ENCODE measurements at regions not wholly inside any gene's neighbourhood (a gene's known extent, or its start where the extent isn't known, plus 50 kb on each side); places are given as distances from the start of the nearest gene placed in this dataset.

GRCh38 chr13:34667286-34668218 is 274.5 kb upstream of the NBEA start:
- Histone ChIP-seq H3K36me3 (ENCODE audit: insufficient read depth, low read length) (no peaks in the 10 kb centered on the region), H3K4me1 (ENCODE audit: insufficient read depth, low read length) (no peaks in the 10 kb centered on the region), H3K9ac (ENCODE audit: low read depth, low read length) (no peak overlapping the region), H3K9me3 (ENCODE audit: insufficient read depth, low read depth, low read length) (no peaks in the 10 kb centered on the region), H3K27ac (ENCODE audit: low read depth, low read length) (no peak overlapping the region), H3K4me3 (ENCODE audit: low read length) (no peak overlapping the region), H3K27me3 (ENCODE audit: insufficient read depth, low read length) (no peaks in the 10 kb centered on the region)
- WGBS: 97% methylated on average over 9 of the region's 11 CpGs

- Histone ChIP-seq H3K9ac (ENCODE audit: low read depth, low read length) (no peak overlapping the region), H3K4me1 (ENCODE audit: insufficient read depth, low read length) (no peaks in the 10 kb centered on the region), H3K27ac (ENCODE audit: low read depth, low read length) (no peak overlapping the region), H3K9me3 (ENCODE audit: insufficient read depth, low read depth, low read length) (no peaks in the 10 kb centered on the region), H3K36me3 (ENCODE audit: insufficient read depth, low read length) (no peaks in the 10 kb centered on the region), H3K4me3 (ENCODE audit: low read length) (no peak overlapping the region), H3K27me3 (ENCODE audit: insufficient read depth, low read length) (no peaks in the 10 kb centered on the region)
Observed at GRCh38 chr13:34671137-34671536, 270.9 kb upstream of the NBEA start.

GRCh38 chr13:34672631-34673030 is 269.4 kb upstream of the NBEA start:
- no peak overlapping the region for H3K4me3 ChIP-seq (ENCODE audit: low read length)
- no peaks in the 10 kb centered on the region for H3K4me1 ChIP-seq (ENCODE audit: insufficient read depth, low read length)
- no peak overlapping the region for H3K27ac ChIP-seq (ENCODE audit: low read depth, low read length)
- no peak overlapping the region for H3K9ac ChIP-seq (ENCODE audit: low read depth, low read length)
- WGBS: 59% methylated on average over 3 of the region's 3 CpGs
- no peaks in the 10 kb centered on the region for H3K9me3 ChIP-seq (ENCODE audit: insufficient read depth, low read depth, low read length)
- H3K36me3 ChIP-seq (ENCODE audit: insufficient read depth, low read length): no peaks in the 10 kb centered on the region
- no peaks in the 10 kb centered on the region for H3K27me3 ChIP-seq (ENCODE audit: insufficient read depth, low read length)

- no peaks in the 10 kb centered on the region for H3K9me3 ChIP-seq (ENCODE audit: insufficient read depth, low read depth, low read length)
- H3K36me3 ChIP-seq (ENCODE audit: insufficient read depth, low read length): no peaks in the 10 kb centered on the region
- H3K4me1 ChIP-seq (ENCODE audit: insufficient read depth, low read length): no peaks in the 10 kb centered on the region
- H3K27ac ChIP-seq (ENCODE audit: low read depth, low read length): no peak overlapping the region
- H3K27me3 ChIP-seq (ENCODE audit: insufficient read depth, low read length): no peaks in the 10 kb centered on the region
- WGBS: 84% methylated on average over 2 of the region's 2 CpGs
- no peak overlapping the region for H3K4me3 ChIP-seq (ENCODE audit: low read length)
- no peak overlapping the region for H3K9ac ChIP-seq (ENCODE audit: low read depth, low read length)
Observed at GRCh38 chr13:34675626-34676025, 266.4 kb upstream of the NBEA start.

GRCh38 chr13:34678154-34678553 is 263.9 kb upstream of the NBEA start:
- Histone ChIP-seq H3K9me3 (ENCODE audit: insufficient read depth, low read depth, low read length) (no peaks in the 10 kb centered on the region), H3K4me3 (ENCODE audit: low read length) (no peak overlapping the region)
- 97% methylated on average over 2 of the region's 2 CpGs for WGBS

GRCh38 chr13:34681405-34681955 is 260.6 kb upstream of the NBEA start:
- no peak overlapping the region for H3K27ac ChIP-seq (ENCODE audit: low read depth, low read length)
- 98% methylated on average over 2 of the region's 4 CpGs for WGBS
- no peaks in the 10 kb centered on the region for H3K4me1 ChIP-seq (ENCODE audit: insufficient read depth, low read length)

More at GRCh38 chr13:34678154-34678553, 263.9 kb upstream of the NBEA start:
- Histone ChIP-seq H3K36me3 (ENCODE audit: insufficient read depth, low read length) (no peaks in the 10 kb centered on the region), H3K4me1 (ENCODE audit: insufficient read depth, low read length) (no peaks in the 10 kb centered on the region), H3K9ac (ENCODE audit: low read depth, low read length) (no peak overlapping the region), H3K27me3 (ENCODE audit: insufficient read depth, low read length) (no peaks in the 10 kb centered on the region), H3K27ac (ENCODE audit: low read depth, low read length) (no peak overlapping the region)

GRCh38 chr13:34695063-34695462 is 247.0 kb upstream of the NBEA start:
- no peak overlapping the region for H3K4me3 ChIP-seq (ENCODE audit: low read length)

More at GRCh38 chr13:34681405-34681955, 260.6 kb upstream of the NBEA start:
- no peaks in the 10 kb centered on the region for H3K36me3 ChIP-seq (ENCODE audit: insufficient read depth, low read length)
- H3K4me3 ChIP-seq (ENCODE audit: low read length): no peak overlapping the region
- H3K9me3 ChIP-seq (ENCODE audit: insufficient read depth, low read depth, low read length): no peaks in the 10 kb centered on the region
- no peak overlapping the region for H3K9ac ChIP-seq (ENCODE audit: low read depth, low read length)
- no peaks in the 10 kb centered on the region for H3K27me3 ChIP-seq (ENCODE audit: insufficient read depth, low read length)

GRCh38 chr13:34696296-34696695 is 245.8 kb upstream of the NBEA start:
- Histone ChIP-seq H3K9me3 (ENCODE audit: insufficient read depth, low read depth, low read length) (no peaks in the 10 kb centered on the region), H3K4me3 (ENCODE audit: low read length) (no peak overlapping the region), H3K4me1 (ENCODE audit: insufficient read depth, low read length) (no peaks in the 10 kb centered on the region), H3K27ac (ENCODE audit: low read depth, low read length) (no peak overlapping the region), H3K36me3 (ENCODE audit: insufficient read depth, low read length) (no peaks in the 10 kb centered on the region), H3K9ac (ENCODE audit: low read depth, low read length) (no peak overlapping the region), H3K27me3 (ENCODE audit: insufficient read depth, low read length) (no peaks in the 10 kb centered on the region)
- 93% methylated on average over 5 of the region's 5 CpGs for WGBS

More at GRCh38 chr13:34695063-34695462, 247.0 kb upstream of the NBEA start:
- WGBS: 93% methylated on average over 2 of the region's 2 CpGs
- Histone ChIP-seq H3K27me3 (ENCODE audit: insufficient read depth, low read length) (no peaks in the 10 kb centered on the region), H3K9me3 (ENCODE audit: insufficient read depth, low read depth, low read length) (no peaks in the 10 kb centered on the region), H3K27ac (ENCODE audit: low read depth, low read length) (no peak overlapping the region), H3K4me1 (ENCODE audit: insufficient read depth, low read length) (no peaks in the 10 kb centered on the region), H3K9ac (ENCODE audit: low read depth, low read length) (no peak overlapping the region), H3K36me3 (ENCODE audit: insufficient read depth, low read length) (no peaks in the 10 kb centered on the region)

GRCh38 chr13:34696741-34697140 is 245.3 kb upstream of the NBEA start:
- no peaks in the 10 kb centered on the region for H3K27me3 ChIP-seq (ENCODE audit: insufficient read depth, low read length)
- WGBS: 95% methylated on average over 14 of the region's 14 CpGs
- no peak overlapping the region for H3K4me3 ChIP-seq (ENCODE audit: low read length)
- no peak overlapping the region for H3K27ac ChIP-seq (ENCODE audit: low read depth, low read length)
- H3K9ac ChIP-seq (ENCODE audit: low read depth, low read length): no peak overlapping the region
- H3K9me3 ChIP-seq (ENCODE audit: insufficient read depth, low read depth, low read length): no peaks in the 10 kb centered on the region
- H3K4me1 ChIP-seq (ENCODE audit: insufficient read depth, low read length): no peaks in the 10 kb centered on the region
- H3K36me3 ChIP-seq (ENCODE audit: insufficient read depth, low read length): no peaks in the 10 kb centered on the region

GRCh38 chr13:34698945-34699344 is 243.1 kb upstream of the NBEA start:
- WGBS: 96% methylated on average over 3 of the region's 3 CpGs
- Histone ChIP-seq H3K9me3 (ENCODE audit: insufficient read depth, low read depth, low read length) (no peaks in the 10 kb centered on the region), H3K27ac (ENCODE audit: low read depth, low read length) (no peak overlapping the region), H3K4me3 (ENCODE audit: low read length) (no peak overlapping the region), H3K9ac (ENCODE audit: low read depth, low read length) (no peak overlapping the region), H3K36me3 (ENCODE audit: insufficient read depth, low read length) (no peaks in the 10 kb centered on the region), H3K27me3 (ENCODE audit: insufficient read depth, low read length) (no peaks in the 10 kb centered on the region), H3K4me1 (ENCODE audit: insufficient read depth, low read length) (no peaks in the 10 kb centered on the region)

- H3K36me3 ChIP-seq (ENCODE audit: insufficient read depth, low read length): no peaks in the 10 kb centered on the region
- H3K27me3 ChIP-seq (ENCODE audit: insufficient read depth, low read length): no peaks in the 10 kb centered on the region
- H3K4me1 ChIP-seq (ENCODE audit: insufficient read depth, low read length): no peaks in the 10 kb centered on the region
- H3K4me3 ChIP-seq (ENCODE audit: low read length): no peak overlapping the region
- no peaks in the 10 kb centered on the region for H3K9me3 ChIP-seq (ENCODE audit: insufficient read depth, low read depth, low read length)
- H3K27ac ChIP-seq (ENCODE audit: low read depth, low read length): no peak overlapping the region
- H3K9ac ChIP-seq (ENCODE audit: low read depth, low read length): no peak overlapping the region
- WGBS: 91% methylated on average over 5 of the region's 5 CpGs
Observed at GRCh38 chr13:34700155-34700554, 241.9 kb upstream of the NBEA start.
